ENCODE measurements at regions not wholly inside any gene's neighbourhood (a gene's known extent, or its start where the extent isn't known, plus 50 kb on each side); places are given as distances from the start of the nearest gene placed in this dataset.
"Not testable (repeated sequence)": the region's sequence is repeated elsewhere in the genome, so short reads cannot be mapped to it uniquely, and the experiment has no call there.

- H3K36me3 Mint-ChIP-seq (ENCODE audit: low read depth): no peaks in the 10 kb centered on the region
- no peak overlapping the region for H3K27ac Mint-ChIP-seq (ENCODE audit: unreplicated experiment)
- no peak for TF ChIP-seq CTCF (conservative IDR thresholded peaks at IDR 0.05)
- no peaks in the 10 kb centered on the region for H3K27me3 Mint-ChIP-seq (ENCODE audit: low read depth)
- H3K4me1 Mint-ChIP-seq: no peaks in the 10 kb centered on the region
- no peak for DNase-seq (ENCODE audit: low read depth, low spot score)
- H3K4me3 Mint-ChIP-seq: no peak overlapping the region
- peaks cover 2% of the 10 kb centered on the region for H3K9me3 Mint-ChIP-seq
These were observed 666.0 kb upstream of the COX7C start for GRCh38 chr5:85951707-85952210.

GRCh38 chr5:85952680-85953079 is 665.1 kb upstream of the COX7C start:
- H3K4me3 Mint-ChIP-seq: no peak overlapping the region
- no peak for TF ChIP-seq CTCF (conservative IDR thresholded peaks at IDR 0.05)
- no peak for DNase-seq (ENCODE audit: low read depth, low spot score)
- H3K27ac Mint-ChIP-seq (ENCODE audit: unreplicated experiment): no peak overlapping the region
- no peaks in the 10 kb centered on the region for H3K4me1 Mint-ChIP-seq
- peaks cover 2% of the 10 kb centered on the region for H3K9me3 Mint-ChIP-seq
- H3K27me3 Mint-ChIP-seq (ENCODE audit: low read depth): no peaks in the 10 kb centered on the region
- H3K36me3 Mint-ChIP-seq (ENCODE audit: low read depth): no peaks in the 10 kb centered on the region

- H3K36me3 Mint-ChIP-seq (ENCODE audit: low read depth): no peaks in the 10 kb centered on the region
- H3K27me3 Mint-ChIP-seq (ENCODE audit: low read depth): no peaks in the 10 kb centered on the region
- no peak for DNase-seq (ENCODE audit: low read depth, low spot score)
- TF ChIP-seq CTCF (conservative IDR thresholded peaks at IDR 0.05): no peak
- H3K27ac Mint-ChIP-seq (ENCODE audit: unreplicated experiment): no peak overlapping the region
- no peak overlapping the region for H3K4me3 Mint-ChIP-seq
- no peaks in the 10 kb centered on the region for H3K9me3 Mint-ChIP-seq
- H3K4me1 Mint-ChIP-seq: peaks cover 10% of the 10 kb centered on the region
These were observed 650.1 kb upstream of the COX7C start for GRCh38 chr5:85967681-85968080.

GRCh38 chr5:85972539-85972938 is 645.2 kb upstream of the COX7C start:
- Mint-ChIP-seq H3K4me1 (peaks cover 5% of the 10 kb centered on the region), H3K27me3 (ENCODE audit: low read depth) (no peaks in the 10 kb centered on the region), H3K27ac (ENCODE audit: unreplicated experiment) (no peak overlapping the region), H3K9me3 (peaks cover 2% of the 10 kb centered on the region), H3K4me3 (no peak overlapping the region), H3K36me3 (ENCODE audit: low read depth) (no peaks in the 10 kb centered on the region)
- no peak for DNase-seq (ENCODE audit: low read depth, low spot score)
- TF ChIP-seq CTCF (conservative IDR thresholded peaks at IDR 0.05): no peak

GRCh38 chr5:85985167-85985566 is 632.6 kb upstream of the COX7C start:
- Mint-ChIP-seq H3K27me3 (ENCODE audit: low read depth) (no peaks in the 10 kb centered on the region), H3K4me1 (peaks cover 5% of the 10 kb centered on the region), H3K36me3 (ENCODE audit: low read depth) (peaks cover 3% of the 10 kb centered on the region), H3K4me3 (no peak overlapping the region), H3K9me3 (peaks cover 6% of the 10 kb centered on the region), H3K27ac (ENCODE audit: unreplicated experiment) (no peak overlapping the region)
- DNase-seq (ENCODE audit: low read depth, low spot score): no peak
- TF ChIP-seq CTCF (conservative IDR thresholded peaks at IDR 0.05): no peak

- H3K36me3 Mint-ChIP-seq (ENCODE audit: low read depth): peaks cover 6% of the 10 kb centered on the region
- DNase-seq (ENCODE audit: low read depth, low spot score): no peak
- TF ChIP-seq CTCF (conservative IDR thresholded peaks at IDR 0.05): no peak
- H3K4me3 Mint-ChIP-seq: no peak overlapping the region
- H3K27me3 Mint-ChIP-seq (ENCODE audit: low read depth): no peaks in the 10 kb centered on the region
- no peak overlapping the region for H3K27ac Mint-ChIP-seq (ENCODE audit: unreplicated experiment)
- H3K4me1 Mint-ChIP-seq: peaks cover 5% of the 10 kb centered on the region
- peaks cover 10% of the 10 kb centered on the region for H3K9me3 Mint-ChIP-seq
These were observed 626.7 kb upstream of the COX7C start for GRCh38 chr5:85990998-85991397.

GRCh38 chr5:85994653-85995052 is 623.1 kb upstream of the COX7C start:
- H3K4me1 Mint-ChIP-seq; H3K27me3 Mint-ChIP-seq (ENCODE audit: low read depth); H3K4me3 Mint-ChIP-seq; H3K9me3 Mint-ChIP-seq; DNase-seq (ENCODE audit: low read depth, low spot score); H3K36me3 Mint-ChIP-seq (ENCODE audit: low read depth); H3K27ac Mint-ChIP-seq (ENCODE audit: unreplicated experiment): not testable (repeated sequence)
